Activated T-helper 9 cell treated with anti-CD3 and anti-CD28 coated beads, Interleukin-2, amount 50 U/mL, for 16 hours (primary cell): ENCODE measurements at regions not wholly inside any gene's neighbourhood (a gene's known extent, or its start where the extent isn't known, plus 50 kb on each side); places are given as distances from the start of the nearest gene placed in this dataset.

Source experiments
- DNase-seq: peaks from one replicate; pipeline ENCODE4 v3.0.0-alpha.2; 2020; ENCODE audit warnings: low read depth

DNA sequence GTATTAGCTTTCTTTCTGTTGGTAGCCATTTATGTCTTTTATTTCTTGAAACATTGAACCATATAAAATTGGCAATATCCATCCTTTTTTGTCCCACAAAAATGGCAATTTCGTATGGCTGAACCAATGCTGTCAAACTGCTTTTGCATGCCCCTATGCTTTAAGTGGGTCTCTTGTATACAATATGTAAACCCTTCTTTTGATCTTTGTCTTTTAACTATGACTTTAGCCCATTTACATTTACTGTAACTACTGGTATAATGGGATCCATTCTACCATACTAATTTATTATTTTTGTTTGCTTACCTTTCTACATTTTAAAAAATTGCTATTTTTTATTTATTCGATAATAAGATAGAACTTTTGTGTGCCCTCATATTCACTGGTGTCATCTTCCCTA is 93.4 kb downstream of the TENT4A start:
- no peak for DNase-seq

DNA sequence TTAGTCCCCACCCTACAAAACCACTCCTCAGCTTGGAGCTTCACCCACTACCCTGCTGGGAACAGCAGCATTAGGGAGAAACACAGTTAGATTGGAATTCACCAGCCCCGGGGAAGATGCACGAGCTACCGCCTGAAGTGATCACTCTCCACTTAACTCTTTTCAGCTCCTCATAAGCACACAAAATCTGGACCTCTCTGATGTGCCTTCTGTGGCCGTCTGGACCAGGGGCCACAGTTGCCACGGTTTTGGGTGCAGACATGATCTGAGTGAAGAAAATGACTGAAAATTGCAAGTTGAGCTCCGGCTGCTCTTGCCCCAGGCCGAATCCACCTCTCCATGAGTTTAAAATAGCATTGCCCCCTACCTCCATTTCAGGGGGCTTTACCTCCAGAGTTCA is 95.2 kb downstream of the TENT4A start:
- no peak for DNase-seq

DNA sequence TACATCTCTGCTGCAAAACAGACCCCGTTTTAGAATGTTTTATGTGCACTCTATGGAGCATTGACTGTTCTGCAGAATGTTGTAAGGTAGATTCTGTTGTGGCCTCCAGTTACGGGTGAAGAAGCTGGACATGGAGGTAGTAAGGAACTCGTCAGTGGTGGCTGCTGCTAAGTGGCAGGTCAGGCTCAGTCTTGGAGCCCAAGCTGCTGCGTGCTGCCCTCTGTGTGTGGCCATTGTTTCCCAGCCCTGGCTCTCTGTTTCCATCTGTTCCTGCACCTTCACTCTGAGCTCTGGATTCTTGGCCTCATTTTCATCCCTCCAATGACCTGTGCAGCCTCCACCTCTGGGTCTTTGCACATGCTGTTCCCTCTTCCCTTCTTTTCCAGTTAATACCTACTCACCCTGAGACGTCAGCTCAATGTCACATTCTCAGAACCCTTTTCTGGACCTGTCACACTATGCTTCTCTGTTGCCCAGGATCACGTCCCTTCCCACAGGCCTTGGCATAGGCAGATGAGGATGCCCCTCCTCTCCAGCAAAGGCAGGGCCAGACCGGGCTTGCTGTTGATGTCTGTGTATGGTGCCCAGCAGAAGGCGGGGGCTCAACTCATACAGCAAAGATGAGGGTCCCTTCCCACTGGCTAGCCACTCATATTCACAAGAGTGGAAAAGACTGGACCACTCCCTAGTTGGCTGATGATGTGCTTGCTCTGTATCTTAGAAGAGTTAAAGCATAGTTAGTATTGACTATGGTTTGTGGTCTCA is 97.6 kb downstream of the TENT4A start:
- no peak for DNase-seq

DNA sequence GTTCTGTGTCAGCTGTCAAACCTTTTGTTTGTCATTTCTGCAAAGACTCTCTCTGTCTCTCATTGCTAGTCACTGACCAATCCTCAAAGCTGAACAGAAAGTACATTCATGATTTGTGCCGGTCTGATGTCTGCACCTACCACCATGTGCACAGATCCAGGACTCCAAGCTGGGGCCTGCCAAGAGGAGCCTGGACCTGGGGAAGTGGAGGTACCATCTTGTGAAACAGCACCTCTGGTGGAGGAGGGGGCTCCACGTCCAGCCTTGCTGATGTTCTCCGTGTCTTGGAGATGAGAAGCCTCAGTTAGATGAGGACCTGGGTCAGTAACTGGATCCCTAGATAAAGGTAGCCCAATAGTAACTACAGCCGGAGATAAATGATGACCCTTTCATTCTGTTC is 98.9 kb downstream of the TENT4A start:
- no peak for DNase-seq

DNA sequence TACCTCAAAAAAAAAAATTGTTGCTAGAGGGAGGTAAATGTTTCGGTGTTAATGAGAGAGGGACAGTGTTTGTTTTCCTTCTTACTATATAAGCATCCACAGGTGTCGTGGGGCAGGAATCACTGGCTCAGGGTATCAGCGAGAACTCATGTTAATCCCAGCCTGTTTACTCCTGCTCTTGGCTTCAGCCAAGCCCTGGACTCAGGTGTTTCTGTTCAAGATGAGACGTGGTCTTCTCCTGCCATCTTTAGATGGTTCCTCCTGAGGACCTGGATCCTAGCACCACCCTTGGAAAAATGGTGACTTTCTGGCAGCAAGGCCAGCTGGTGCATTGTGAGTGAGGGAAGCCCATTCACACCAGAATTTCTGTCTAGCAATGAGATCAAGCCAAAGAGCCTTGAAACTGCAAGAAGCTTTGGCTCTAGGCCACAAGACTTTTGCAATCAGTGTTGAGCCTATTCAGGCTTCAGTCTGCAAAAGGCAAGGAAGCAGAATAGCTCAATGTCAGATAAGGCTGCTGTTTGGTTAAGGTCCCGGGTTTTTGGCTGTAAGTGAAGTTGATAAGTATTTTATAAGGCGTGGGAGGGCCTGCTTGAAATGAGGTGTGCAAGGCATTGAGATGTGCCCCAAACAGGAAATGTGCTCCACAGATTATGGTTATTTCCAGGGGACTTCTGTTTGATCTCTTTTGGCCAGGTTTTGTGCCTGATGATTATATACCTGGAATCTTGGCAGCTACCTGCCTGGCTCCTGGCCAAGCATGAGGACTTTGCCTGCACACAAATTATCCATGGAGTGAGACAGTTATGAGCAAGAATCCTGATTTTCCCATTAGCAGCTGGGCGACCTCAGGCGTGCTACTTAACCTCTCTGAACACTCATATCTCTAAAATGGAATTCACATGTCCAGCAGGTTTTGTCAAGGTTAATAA is 99.8 kb downstream of the TENT4A start:
- DNase-seq: no peak

DNA sequence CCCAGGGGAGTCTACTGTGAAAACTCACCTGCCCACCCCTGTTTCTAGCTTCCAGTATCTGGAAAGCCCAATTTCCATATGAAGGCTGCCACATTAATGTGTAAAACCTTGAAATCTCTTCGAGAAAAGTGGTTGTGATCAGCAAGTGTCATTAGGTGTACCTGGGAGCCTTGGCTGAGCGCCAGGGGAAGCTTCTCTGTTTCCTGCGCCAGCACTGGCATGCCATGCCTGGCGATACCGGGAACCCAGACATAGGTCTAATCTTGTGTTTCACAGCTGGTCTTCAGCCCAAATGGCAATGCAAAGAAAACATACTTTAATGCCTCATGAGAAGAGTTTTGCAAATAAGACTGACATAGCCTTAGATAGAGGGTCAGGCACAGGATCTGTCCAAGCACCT is 101.6 kb downstream of the TENT4A start:
- no peak for DNase-seq

DNA sequence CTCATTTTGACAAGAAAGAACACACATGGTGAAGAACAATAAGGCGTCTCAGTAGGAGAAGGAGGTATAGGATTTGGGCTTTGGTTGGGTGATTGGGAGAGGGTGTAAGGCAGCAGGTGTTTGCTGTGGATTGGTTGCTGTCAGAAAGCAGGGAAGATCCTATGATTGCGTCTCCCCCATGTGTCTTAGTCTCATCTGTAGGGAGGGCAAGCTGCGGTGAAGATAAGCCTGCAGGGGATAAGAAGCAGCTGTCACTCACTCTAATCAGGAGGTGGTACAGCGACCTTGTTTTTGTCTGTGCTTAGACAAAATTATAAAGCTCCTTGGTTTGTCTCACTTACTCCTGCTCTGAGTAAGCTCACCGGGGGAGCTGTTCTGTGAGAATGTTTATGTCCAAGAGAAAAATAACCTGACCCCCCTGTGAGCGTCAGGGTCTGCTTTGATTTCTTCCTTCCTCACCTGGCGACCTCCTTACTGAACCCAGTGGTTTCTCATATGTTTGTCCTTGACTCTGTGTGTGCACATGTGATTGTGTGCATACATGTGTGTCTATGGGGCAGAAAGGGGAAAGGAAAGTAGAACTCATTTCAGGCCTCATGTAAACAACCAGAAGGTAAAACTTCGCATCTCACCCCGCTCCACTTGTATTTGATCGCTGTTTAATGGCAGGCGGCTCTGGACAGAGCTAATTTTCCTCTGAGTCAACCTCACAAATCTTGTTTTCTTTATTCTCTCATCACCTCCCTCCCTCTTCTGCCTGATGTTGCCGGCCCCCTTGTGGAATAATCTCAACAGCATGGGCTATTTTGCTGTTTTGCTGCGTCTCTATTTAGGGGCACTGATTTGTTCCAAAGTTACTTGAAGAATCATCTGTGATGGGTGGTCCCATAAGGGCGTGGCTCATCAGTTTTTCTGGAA is 105.6 kb downstream of the TENT4A start:
- no peak for DNase-seq

DNA sequence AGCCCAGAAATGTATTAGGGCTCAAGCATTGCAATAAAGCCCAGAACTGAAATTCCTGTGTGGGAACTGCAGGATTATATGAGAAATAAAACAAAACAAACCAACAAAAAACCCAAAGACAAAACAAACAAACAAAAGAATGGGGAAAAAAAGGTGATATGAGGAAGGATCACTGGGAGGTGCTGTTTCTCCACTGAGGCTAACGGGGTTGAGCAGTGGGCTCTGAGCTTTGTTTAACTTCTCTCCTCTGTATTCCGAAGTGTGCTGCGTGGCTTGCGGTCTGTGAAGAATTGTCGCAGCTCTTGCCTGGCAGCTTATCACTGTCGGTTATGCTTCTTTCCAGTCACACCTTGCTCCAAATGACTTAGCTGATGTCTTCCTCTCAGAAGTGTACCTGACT is 106.3 kb downstream of the TENT4A start:
- DNase-seq: no peak

DNA sequence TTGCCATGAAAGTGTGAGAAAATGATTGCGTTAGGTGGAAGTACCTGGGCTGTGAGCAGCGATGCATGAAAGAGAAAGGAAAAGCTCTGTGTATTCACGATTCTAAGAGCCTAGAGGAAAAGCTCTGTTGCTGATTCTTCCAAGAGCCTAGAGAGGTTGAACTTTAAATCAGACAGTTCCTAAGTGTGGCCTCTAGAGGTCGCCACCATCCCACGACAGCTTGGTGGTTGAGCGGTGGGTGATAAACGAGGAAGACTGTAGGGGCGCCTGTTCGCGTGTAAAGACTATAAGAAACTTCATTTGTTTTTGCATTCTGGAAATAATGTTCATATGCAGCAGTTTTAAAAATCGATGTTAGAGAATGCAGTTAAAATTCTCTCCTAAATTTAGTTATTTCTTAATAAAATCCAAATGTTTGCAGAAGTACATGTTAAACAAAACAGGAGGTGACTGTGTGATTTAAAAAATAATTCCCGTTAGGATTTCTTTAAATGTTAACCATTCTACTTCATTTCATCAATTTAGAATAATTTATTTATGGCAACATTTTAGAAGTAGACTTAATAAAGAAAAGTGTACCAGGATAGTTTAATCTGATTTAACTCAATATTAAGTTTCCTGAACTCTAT is 107.7 kb downstream of the TENT4A start:
- DNase-seq: peak; percentile 19

DNA sequence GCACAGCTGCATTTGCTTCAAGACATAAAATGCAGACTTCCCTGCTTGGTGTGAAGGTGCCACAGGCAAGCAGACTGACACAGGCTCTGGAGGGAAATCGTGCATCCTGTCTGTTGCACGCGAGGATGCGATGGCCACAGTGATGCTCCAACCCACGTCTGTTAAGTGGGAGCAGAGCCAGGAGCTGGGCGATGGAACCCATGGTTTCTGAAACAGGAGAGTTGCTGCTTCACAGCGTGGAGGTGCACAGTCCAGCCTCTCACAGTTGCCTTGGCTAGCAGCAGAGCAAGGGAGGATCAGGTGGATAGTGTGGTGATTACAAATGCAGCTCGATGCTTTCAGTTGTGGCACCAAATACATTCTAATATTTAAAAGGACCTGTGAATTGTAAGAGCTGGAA is 108.8 kb downstream of the TENT4A start:
- DNase-seq: no peak

DNA sequence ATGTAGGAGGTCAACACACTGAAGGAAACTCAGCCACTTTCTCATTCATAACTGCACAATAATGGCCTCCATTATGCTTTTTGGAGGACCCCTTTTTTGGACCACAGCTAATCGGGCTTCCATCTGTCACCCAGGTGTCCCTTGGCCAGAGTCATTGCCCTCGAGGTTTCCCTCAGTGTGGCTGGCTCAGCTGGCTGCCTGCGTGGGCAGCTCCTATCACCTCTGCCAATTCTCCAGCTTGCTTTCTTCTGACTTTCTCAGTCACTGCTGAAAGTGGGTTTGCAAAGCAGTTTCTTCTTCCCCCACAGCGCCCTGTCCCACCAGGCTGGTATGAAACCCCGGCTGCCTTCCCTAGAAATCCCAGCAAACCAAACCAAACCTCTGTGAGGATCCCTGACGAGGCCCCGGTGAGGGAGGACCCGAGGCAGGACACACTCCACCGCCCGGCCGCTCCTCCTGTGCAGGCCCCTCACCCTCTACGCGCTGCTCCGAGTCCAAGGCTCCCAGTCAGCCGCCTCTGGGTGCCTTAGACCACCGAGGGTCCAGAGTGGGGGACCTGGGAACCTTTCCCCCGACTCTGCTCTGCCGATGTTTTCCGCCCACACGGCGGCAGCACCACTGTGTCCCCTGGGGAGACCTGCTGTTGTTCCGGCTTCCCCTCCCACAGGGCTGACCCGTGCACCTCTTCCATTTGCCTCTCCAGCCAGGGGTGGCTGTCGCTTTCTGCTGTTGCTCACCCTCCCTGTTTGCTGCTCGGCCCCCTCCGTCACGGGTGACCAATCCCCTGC is 109.5 kb downstream of the TENT4A start:
- DNase-seq: no peak

DNA sequence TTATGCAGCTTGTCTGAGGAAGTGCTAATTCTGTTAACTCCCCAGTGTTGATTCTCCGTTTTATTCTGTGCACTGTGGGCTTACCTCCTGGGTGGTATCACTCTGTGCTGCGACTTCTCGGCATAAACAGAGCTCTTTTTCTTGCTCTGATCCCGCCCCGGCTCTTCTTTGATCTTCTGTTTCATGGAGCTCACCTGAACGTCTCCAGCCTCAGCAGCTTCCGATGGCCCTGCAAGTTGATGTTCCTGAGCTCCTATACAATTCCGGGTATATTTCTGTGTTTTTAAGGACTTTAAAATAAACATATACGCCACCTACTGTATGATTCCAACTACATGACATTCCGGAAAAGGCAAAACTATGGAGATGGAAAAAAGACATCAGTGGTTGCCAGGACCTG is 110.8 kb downstream of the TENT4A start:
- no peak for DNase-seq

DNA sequence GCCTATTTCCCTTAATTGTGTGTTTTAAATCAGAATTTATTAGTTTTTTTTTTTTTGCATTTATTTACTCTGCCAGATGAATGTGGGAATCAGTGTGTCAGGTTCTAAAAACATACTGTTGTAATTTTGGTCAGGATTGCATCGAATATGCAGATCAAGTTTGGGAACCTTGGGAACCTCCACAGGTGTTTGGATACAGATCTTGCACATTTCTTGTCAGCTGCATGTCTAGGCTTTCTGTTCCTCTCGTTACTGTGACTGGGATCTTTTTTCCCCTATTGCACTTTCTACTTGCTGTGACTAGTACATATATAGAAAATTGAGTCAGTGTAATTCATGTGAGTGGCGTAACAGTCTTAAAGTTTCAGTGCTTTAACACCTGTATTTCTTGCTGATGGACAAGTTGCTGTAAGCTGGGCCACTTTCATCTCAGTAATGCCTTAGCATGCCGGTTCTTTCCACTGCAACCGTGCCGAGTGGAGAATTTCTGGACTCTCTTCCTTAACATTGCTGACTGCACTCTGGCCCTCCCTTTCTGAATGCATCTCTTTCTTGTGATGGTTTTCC is 112.5 kb downstream of the TENT4A start:
- no peak for DNase-seq

DNA sequence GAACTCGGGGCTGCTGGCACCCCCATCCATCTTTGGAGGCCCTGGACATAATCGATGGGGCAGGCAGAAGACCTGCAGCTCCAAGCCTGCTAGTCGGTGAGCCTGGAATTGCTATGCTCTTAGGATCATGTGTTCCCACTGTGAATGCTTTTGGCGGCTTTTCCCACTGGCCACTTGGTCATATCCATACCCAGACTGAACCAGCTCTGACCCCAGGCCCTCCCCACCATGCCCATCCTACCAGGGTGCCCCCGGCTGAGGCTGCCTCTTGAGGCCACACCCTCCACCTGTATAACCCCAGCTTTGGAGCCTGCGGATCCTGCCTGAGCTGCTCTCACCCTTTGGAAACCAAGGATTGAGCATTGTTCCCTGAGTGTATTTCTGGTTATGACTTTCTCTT is 113.5 kb downstream of the TENT4A start:
- no peak for DNase-seq

DNA sequence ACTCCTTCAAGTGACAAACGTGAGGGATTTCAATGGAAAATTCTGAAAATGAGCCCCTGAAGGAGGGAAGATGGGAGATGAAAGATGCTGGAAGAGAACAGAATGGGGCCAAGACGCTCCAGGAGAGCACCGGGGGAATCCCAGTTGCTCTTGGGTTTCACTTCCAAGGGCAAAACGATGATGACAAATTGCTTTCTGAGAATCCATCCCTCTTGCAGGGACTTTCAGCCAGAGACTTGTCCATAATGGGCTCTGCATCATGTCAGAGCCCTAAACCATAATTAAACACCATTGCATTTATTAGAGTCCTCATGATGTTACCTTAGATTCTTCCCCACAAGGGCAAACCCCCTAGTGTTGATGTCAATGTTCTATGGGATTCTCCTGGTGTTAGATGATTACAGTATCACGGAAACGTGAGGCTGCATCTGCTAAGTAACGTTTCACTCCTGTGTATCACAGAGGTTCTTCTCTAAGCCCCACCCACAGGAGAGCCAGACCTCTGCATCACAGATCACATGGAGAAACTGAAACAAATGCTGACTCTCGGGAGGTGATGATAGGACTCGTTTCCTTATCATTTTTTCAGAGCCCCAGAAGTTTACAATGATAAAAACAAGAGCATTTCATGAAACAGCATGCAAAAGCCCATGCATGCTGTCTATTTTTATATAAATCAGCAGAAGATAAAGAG is 114.4 kb downstream of the TENT4A start:
- peak; percentile 8 for DNase-seq

DNA sequence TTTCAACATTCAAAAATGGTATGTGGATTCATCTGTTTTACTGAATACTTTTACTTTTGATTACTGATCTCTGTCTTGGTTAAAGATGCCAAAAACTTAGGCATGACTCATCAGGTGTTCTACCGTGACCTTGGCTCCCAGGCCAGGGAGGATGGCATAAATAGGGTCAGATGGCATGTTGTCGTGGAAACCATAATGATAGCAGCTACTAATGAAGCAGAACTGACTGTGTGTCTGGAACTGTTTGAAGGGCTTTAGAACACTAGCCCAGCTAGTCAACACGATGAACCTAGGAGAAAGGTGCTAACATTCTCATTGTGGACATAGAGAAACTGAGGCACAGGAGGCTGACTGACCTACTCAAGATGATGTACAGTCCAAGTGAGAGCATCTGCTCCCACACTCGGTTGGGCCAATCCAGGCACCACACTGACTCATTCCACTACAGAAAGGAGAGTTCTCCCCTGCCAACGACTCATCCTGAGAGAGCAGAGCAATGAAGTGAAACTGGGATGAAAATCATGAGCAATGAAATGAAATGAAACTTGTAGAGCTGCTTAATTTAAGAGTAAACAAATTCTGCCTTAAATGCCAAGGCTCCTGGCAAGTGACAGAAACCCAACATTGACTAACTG is 116.0 kb downstream of the TENT4A start:
- DNase-seq: peak; percentile 35

DNA sequence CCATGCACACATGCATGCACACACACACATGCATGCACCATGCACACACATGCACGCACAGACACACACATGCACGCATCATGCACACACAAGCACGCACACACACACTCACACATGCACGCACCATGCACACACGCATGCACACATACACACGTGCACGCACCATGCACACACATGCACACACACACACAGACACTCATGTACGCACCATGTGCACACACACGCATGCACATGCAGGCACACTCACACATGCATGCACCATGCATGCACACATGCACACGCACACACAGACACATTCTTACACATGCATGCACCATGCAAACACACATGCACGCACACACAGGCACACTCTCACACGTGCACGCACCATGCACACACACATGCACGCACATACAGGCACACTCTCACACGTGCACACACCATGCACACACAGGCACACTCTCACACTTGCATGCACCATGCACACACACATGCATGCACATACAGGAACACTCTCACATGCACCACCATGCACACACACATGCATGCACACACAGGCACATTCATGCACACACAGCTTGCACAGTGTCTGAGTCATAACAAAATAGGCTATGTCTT is 117.5 kb downstream of the TENT4A start:
- no peak for DNase-seq

DNA sequence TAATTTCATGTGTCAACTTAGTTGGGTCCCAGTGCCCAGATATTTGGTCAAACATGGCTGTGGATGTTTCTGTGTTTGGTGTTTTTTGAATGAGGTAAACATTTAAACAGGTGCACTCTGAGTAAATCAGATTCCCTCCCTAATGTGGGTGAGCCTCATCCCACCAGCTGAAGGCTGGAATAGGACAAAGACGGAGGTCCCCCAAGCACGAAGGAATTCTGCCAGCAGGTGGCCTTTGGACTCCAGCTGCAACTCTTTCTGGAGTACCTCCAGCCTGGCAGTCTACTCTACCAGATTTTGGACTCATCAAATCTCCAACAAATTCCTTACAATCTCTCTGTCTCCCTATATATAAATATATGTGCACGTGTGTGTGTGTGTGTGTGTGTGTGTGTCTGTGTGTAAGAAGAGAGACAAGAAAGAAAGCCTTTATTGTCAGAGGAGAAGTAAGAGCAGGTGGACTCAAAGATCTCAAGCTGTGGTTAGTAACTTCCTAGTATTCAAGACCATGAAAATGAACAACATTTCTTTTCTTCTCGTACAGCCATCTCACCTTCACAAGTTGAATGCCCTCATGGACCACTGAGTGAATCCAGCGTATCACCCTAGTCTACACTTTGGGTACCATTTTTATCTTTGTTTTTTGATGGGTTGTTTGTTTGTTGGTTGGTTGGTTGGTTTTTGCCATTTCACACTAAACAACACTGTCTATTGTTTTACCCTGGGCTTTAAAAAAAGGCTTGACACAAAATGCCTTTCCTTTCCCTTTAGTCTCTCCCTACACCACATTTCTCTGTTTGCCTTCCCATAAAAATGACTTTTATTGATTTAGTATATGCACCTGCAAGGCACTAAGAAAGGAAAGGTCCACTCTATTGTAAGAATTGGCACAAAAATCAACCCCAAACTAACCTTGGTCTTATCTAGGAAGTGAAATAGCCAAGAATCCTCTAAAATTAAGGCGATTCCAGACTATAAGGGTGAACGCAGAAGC is 118.7 kb downstream of the TENT4A start:
- no peak for DNase-seq
